ENCODE measurements at regions not wholly inside any gene's neighbourhood (a gene's known extent, or its start where the extent isn't known, plus 50 kb on each side); places are given as distances from the start of the nearest gene placed in this dataset.
"Not testable (repeated sequence)": the region's sequence is repeated elsewhere in the genome, so short reads cannot be mapped to it uniquely, and the experiment has no call there.

- peak; percentile 27 for DNase-seq (ENCODE audit: low spot score)
These were observed 142.4 kb downstream of the ZFP64 start for GRCh38 chr20:52049001-52049731.

GRCh38 chr20:52047811-52048764 lies 143.5 kb downstream of the ZFP64 start:
- DNase-seq (ENCODE audit: low spot score) = no peak

- no peak for DNase-seq (ENCODE audit: low spot score)
These were observed 149.6 kb downstream of the ZFP64 start for GRCh38 chr20:52041966-52042365.

- no peak for DNase-seq (ENCODE audit: low spot score)
These were observed 151.8 kb downstream of the ZFP64 start for GRCh38 chr20:52039790-52040189.

- DNase-seq (ENCODE audit: low spot score) = not testable (repeated sequence)
These were observed 152.9 kb downstream of the ZFP64 start for GRCh38 chr20:52038632-52039031.

- DNase-seq (ENCODE audit: low spot score) = no peak
These were observed 154.2 kb downstream of the ZFP64 start for GRCh38 chr20:52037370-52037769.

GRCh38 chr20:52035977-52036376 lies 155.6 kb downstream of the ZFP64 start:
- no peak for DNase-seq (ENCODE audit: low spot score)

- no peak for DNase-seq (ENCODE audit: low spot score)
These were observed 156.1 kb downstream of the ZFP64 start for GRCh38 chr20:52035498-52035897.

GRCh38 chr20:52034581-52034980 lies 157.0 kb downstream of the ZFP64 start:
- no peak for DNase-seq (ENCODE audit: low spot score)

- DNase-seq (ENCODE audit: low spot score) = no peak
These were observed 158.3 kb downstream of the ZFP64 start for GRCh38 chr20:52033313-52033712.

- DNase-seq (ENCODE audit: low spot score) = not testable (repeated sequence)
These were observed 159.3 kb downstream of the ZFP64 start for GRCh38 chr20:52032304-52032683.

GRCh38 chr20:52031563-52032303 lies 159.8 kb downstream of the ZFP64 start:
- no peak for DNase-seq (ENCODE audit: low spot score)

GRCh38 chr20:52031206-52031562 lies 160.4 kb downstream of the ZFP64 start:
- no peak for DNase-seq (ENCODE audit: low spot score)

- not testable (repeated sequence) for DNase-seq (ENCODE audit: low spot score)
These were observed 162.4 kb downstream of the ZFP64 start for GRCh38 chr20:52029129-52029528.

- no peak for DNase-seq (ENCODE audit: low spot score)
These were observed 165.6 kb downstream of the ZFP64 start for GRCh38 chr20:52025938-52026337.

- DNase-seq (ENCODE audit: low spot score) = no peak
These were observed 172.3 kb downstream of the ZFP64 start for GRCh38 chr20:52019313-52019712.

GRCh38 chr20:52017669-52018317 lies 173.8 kb downstream of the ZFP64 start:
- DNase-seq (ENCODE audit: low spot score) = no peak

- DNase-seq (ENCODE audit: low spot score) = no peak
These were observed 175.6 kb downstream of the ZFP64 start for GRCh38 chr20:52016022-52016421.

- no peak for DNase-seq (ENCODE audit: low spot score)
These were observed 176.4 kb downstream of the ZFP64 start for GRCh38 chr20:52015155-52015554.

- no peak for DNase-seq (ENCODE audit: low spot score)
These were observed 179.5 kb downstream of the ZFP64 start for GRCh38 chr20:52012079-52012478.

- DNase-seq (ENCODE audit: low spot score) = no peak
These were observed 180.5 kb downstream of the ZFP64 start for GRCh38 chr20:52011093-52011492.

- no peak for DNase-seq (ENCODE audit: low spot score)
These were observed 181.0 kb downstream of the ZFP64 start for GRCh38 chr20:52010541-52010940.

All from cerebellar cortex (tissue), 1 donor.